Choroid plexus epithelial cell (primary cell): ENCODE measurements at regions not wholly inside any gene's neighbourhood (a gene's known extent, or its start where the extent isn't known, plus 50 kb on each side); places are given as distances from the start of the nearest gene placed in this dataset.

ENCODE experiments used
- DNase-seq: peaks from one replicate; pipeline ENCODE4 v3.0.0-alpha.2; 2010; ENCODE audit warnings: low read depth
- H3K4me3 ChIP-seq: 2 replicates; pipeline ENCODE4 v1.5.1; 2011; ENCODE audit warnings: low read depth, mild to moderate bottlenecking, control low read depth, low read length, moderate library complexity
- CTCF ChIP-seq: conservative IDR thresholded peaks from 2 replicates; pipeline ENCODE4 v1.5.1; 2011; ENCODE audit warnings: low read depth, mild to moderate bottlenecking, control low read depth, inconsistent platforms, low read length, moderate library complexity

- no peak for DNase-seq
- no peak for TF ChIP-seq CTCF
- H3K4me3 ChIP-seq: no peak overlapping the region
These were observed 149.0 kb upstream of the SPOCK3 start for GRCh38 chr4:167383291-167383690.

- TF ChIP-seq CTCF: no peak
- no peak overlapping the region for H3K4me3 ChIP-seq
- DNase-seq: no peak
These were observed 163.3 kb upstream of the SPOCK3 start for GRCh38 chr4:167397586-167397985.

- no peak for TF ChIP-seq CTCF
- no peak overlapping the region for H3K4me3 ChIP-seq
These were observed 164.9 kb upstream of the SPOCK3 start for GRCh38 chr4:167399201-167399600.

GRCh38 chr4:167406181-167406580 is 171.9 kb upstream of the SPOCK3 start:
- TF ChIP-seq CTCF: no peak
- no peak overlapping the region for H3K4me3 ChIP-seq
- DNase-seq: no peak

More at GRCh38 chr4:167399201-167399600, 164.9 kb upstream of the SPOCK3 start:
- no peak for DNase-seq

- TF ChIP-seq CTCF: no peak
- no peak for DNase-seq
- no peak overlapping the region for H3K4me3 ChIP-seq
These were observed 181.2 kb upstream of the SPOCK3 start for GRCh38 chr4:167415461-167415860.

- TF ChIP-seq CTCF: no peak
- no peak overlapping the region for H3K4me3 ChIP-seq
- DNase-seq: no peak
These were observed 185.3 kb upstream of the SPOCK3 start for GRCh38 chr4:167419468-167420140.

- TF ChIP-seq CTCF: no peak
- no peak for DNase-seq
These were observed 186.9 kb upstream of the SPOCK3 start for GRCh38 chr4:167421201-167421600.

More at GRCh38 chr4:167421201-167421600, 186.9 kb upstream of the SPOCK3 start:
- no peak overlapping the region for H3K4me3 ChIP-seq
